IPS-18c (cell line): ENCODE measurements at regions not wholly inside any gene's neighbourhood (a gene's known extent, or its start where the extent isn't known, plus 50 kb on each side); places are given as distances from the start of the nearest gene placed in this dataset.
"Not testable (repeated sequence)": the region's sequence is repeated elsewhere in the genome, so short reads cannot be mapped to it uniquely, and the experiment has no call there.

Source experiments
- H3K4me3 ChIP-seq: 2 replicates; pipeline ENCODE4 v1.7.0; 2013; ENCODE audit warnings: low read depth, mild to moderate bottlenecking, low read length, moderate library complexity; ENCODE audit not compliant: insufficient read depth
- H3K9me3 ChIP-seq: one replicate; pipeline ENCODE4 v1.6.1; 2013; ENCODE audit warnings: mild to moderate bottlenecking, low read length, moderate library complexity; ENCODE audit not compliant: control insufficient read depth, insufficient read depth

DNA sequence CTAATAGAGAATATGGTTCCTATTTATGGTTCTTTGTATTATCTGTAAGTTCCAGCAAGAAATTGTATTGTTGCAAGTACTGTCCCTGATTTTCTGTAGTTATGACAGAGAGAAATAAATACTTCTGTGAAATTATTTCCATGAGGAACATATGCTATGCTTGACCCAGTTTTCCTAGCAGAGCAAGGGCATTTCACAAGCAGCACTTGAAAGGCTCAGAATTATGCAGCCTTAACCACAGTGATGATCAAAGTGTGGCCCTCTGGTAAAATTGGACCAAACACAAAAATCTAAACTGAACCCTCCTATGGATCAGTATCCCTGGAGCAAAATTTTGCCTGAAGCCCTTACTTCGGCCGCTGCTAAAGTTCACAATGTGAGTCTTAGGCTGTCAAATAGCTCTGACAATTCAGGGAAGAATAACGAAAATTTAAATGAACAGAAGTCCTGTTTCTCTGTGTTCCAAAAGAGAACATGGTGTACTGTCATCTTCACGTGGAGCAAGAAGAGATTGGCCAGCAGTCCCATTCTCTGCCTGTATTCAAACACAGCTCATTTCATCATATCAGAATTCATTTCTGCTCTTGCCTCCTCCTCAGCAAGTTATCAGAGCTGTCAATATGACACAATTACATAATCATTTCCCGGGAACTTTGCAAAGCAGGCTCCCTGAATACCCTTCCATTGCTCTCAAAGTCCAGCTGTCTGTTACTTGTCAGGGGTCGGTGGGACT, 471.9 kb downstream of the RPS29 start:
- H3K4me3 ChIP-seq: no peak overlapping the region
- H3K9me3 ChIP-seq: no peaks in the 10 kb centered on the region

DNA sequence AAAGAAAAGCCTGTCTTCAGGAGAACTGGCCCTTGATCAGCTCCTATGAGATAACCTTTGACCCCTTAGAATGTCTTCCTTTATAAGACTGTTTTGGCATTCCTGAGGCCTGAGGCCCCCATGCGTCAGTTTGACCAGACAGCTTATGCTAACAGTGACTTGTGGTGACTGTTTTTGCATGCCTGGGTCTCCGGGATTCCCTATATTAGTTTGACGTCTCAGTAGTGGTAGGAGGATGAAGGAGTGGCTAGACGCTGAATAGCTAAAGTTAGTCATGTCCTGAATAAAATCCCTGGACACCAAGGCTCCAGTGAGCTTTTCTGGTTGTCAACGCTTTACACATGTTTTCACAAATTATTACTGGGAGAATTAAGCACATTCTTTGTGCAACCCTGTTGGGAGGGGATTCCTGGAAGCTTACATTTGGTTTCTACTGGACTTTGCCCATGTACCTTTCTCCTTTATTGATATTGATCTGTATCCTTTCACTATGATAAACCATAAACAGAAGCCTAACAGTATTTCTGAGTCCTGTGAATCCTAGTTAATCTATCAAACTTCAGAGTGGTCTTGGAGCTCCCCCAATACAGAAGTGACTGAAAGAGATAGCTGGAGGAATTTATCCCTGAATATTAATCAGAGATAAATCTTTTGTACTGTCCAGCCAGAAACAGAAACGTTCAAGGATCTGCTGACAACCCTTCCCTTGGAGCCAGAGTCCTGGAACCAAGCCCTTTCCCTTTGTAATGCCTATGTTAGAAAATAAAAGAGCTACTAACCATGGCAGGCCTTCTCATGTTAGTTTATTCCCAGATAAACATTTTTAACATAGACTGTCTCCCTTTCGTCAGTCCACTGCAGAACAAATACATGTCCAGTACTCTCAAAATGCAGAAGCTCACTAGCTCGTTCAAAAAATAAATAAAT, 479.2 kb downstream of the RPS29 start:
- Histone ChIP-seq H3K9me3 (no peaks in the 10 kb centered on the region), H3K4me3 (no peak overlapping the region)

DNA sequence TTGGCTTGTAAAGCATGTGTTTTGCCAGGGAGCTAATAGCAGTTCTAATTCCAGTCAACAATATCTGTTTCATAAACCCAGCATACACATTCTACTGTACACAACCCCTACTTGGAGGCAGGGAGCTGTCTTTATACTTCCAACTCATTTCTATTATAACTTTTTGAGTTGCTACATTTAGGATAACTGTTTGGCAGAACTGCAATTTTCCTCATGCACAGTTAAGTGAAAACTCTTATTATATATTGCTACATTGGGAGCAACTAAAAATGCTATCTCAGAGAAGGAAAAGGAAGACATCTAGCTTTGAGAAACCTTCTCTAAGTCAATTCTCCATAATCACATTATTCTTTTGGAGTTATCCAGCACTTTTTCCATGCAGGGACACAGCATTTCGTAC, 480.2 kb downstream of the RPS29 start:
- H3K9me3 ChIP-seq: no peaks in the 10 kb centered on the region
- no peak overlapping the region for H3K4me3 ChIP-seq

DNA sequence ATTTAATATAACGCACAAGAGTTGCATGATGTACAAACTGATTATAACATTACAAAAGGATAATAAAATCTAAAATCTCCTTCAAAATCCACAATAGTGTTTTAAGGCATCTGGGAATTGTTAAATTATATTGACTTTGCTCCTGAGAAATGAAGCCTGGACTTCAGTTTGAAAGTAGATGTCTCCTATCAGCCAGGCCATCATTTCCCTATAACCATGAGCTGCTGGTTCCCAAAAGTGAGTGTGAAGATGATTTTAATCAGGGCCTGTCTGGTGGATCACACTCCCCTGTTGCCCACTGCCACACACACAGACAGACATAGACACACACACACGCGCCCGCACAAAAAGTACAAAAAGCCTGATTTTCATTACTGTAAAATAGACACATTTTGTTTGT, 480.7 kb downstream of the RPS29 start:
- H3K9me3 ChIP-seq: no peaks in the 10 kb centered on the region
- H3K4me3 ChIP-seq: no peak overlapping the region

DNA sequence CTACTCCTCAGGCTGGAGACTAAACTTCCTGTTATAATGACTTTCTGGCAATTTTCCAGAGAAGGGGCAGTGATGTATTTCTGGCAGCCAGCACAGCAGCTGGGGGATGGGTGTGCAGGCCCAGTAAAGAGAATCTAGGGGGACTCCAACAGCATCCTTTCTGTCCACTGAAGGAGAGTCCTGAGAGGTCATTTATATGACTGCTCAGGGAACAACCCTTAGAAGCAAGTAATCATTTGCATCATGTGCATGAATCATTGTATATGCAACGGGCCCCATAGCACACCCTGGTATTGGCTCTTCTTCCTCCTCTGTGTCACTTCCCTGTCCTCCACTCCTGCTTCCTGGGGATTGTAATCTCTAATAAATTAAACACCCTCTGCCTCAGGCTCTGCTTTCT, 493.8 kb downstream of the RPS29 start:
- Histone ChIP-seq H3K4me3 (no peak overlapping the region), H3K9me3 (peaks cover 2% of the 10 kb centered on the region)

DNA sequence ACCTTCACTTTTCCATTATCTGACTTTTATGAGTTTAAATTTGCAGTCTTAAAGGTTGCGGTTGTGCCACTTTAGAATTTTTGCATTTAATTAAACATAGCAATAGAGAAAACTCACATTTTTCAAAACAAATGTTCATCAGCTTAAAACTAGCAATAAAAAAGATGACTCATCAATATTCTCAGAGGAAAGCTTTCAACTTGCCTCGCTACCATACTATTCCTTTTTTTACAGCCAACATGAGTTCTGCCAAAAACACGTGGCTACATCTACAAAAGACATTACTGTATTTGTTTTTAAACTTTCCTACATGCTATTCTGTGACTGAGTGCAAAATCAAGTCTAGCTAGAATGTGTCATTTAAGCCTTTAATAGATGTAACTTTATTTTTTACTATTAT, 497.1 kb downstream of the RPS29 start:
- no peaks in the 10 kb centered on the region for H3K9me3 ChIP-seq
- H3K4me3 ChIP-seq: no peak overlapping the region

DNA sequence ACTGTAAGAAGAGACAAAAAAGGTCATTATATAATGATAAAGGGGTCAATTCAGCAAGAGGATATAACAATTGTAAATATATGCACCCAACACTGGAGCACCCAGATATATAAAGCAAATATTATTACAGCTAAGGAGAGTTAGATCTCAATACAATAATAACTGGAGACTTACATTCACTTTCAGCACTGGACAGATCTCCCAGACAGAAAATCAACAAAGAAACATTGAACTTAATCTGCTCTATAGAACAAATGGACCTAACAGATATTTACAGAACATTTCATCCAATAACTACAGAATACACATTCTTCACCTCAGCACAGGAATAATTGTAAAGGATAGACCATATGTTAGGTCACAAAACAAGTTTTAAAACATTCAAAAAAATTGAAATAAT, 512.9 kb downstream of the RPS29 start:
- H3K9me3 ChIP-seq, H3K4me3 ChIP-seq: not testable (repeated sequence)

DNA sequence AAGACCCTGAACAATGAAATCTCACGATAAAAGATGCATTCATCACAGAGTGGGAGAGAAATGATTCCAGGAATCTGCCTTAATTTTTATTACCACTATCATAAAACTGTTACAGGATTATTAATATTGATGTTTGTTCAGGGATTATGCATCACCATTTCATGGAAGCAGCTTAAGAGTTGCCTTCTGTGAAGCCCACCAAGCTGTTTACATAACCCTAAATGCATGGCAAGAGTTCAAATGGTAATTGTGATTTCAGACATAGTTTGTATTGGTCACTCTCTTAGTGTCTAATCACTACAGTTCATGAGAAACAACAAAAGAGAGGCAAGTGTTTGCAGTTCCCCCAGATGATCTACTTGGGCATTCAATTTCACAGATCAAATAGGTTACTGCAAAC, 527.7 kb downstream of the RPS29 start:
- H3K9me3 ChIP-seq: no peaks in the 10 kb centered on the region
- H3K4me3 ChIP-seq: no peak overlapping the region

DNA sequence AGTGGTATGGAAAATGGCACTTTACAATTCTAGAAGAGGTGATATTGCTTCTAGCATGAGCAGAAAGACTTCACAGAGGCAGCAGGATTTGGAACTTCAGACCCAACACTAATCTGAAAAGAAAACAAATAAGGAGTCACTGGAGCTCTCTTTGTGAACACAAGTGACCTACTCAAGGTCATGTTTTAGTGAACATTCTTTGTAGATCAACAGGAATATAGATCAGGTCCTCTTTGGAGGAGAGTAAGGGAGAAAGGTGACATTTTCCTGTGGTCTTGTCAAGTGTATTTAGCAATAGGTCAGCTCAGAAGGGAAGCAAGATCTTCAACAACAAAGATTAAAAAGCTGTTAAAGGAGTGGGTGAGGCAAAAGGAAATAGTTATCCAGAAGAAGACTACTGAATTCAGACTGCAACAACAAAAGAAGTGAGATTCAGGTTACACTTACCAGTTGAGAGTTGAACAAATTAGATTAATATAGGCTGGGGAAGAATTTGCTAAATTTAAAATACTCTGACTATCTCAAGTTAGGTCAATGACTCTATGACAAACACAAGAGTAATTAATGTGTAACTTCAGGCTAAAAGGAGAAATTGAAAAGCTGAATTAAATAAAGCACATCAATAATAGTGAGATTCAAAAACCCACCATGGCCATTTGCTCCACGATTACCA, 528.2 kb downstream of the RPS29 start:
- Histone ChIP-seq H3K4me3 (no peak overlapping the region), H3K9me3 (no peaks in the 10 kb centered on the region)

DNA sequence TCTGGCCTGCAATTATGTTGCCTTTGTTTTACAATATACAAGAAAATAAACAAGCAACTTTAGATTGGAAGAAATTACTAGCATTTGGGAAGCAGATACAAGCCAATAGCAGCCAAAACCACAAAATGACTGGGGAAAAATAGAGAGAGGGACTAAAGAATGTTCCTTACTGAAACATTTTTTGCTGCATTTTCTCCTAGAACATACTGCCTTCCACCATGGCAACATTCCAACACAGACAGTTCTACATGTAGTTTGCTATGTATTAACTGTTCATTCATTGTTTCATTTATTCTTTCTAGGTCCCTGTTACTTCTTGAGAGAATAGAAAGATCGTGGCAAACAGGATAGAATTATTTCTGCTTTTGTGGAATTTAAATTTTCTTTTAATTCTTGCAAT, 530.2 kb downstream of the RPS29 start:
- no peak overlapping the region for H3K4me3 ChIP-seq
- no peaks in the 10 kb centered on the region for H3K9me3 ChIP-seq

DNA sequence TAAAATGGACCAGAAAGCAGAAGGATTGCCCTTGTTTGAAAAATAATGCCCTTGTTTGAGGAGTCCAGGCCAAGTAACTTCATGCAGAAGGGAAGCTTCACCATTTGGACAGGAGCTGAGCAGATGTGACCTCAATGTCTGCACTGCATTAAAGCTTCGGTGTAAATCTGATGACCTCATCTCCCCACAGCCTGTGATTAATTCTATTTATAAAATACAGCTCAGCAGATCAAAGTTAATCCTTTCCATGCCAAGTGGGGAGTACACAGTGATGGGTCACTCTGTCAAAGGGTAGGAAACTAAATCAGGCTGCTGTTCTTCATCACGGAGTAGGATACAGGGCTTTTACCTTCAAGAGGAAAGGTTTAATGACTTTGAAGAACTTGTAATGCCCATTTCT, 533.7 kb downstream of the RPS29 start:
- no peaks in the 10 kb centered on the region for H3K9me3 ChIP-seq
- H3K4me3 ChIP-seq: no peak overlapping the region

DNA sequence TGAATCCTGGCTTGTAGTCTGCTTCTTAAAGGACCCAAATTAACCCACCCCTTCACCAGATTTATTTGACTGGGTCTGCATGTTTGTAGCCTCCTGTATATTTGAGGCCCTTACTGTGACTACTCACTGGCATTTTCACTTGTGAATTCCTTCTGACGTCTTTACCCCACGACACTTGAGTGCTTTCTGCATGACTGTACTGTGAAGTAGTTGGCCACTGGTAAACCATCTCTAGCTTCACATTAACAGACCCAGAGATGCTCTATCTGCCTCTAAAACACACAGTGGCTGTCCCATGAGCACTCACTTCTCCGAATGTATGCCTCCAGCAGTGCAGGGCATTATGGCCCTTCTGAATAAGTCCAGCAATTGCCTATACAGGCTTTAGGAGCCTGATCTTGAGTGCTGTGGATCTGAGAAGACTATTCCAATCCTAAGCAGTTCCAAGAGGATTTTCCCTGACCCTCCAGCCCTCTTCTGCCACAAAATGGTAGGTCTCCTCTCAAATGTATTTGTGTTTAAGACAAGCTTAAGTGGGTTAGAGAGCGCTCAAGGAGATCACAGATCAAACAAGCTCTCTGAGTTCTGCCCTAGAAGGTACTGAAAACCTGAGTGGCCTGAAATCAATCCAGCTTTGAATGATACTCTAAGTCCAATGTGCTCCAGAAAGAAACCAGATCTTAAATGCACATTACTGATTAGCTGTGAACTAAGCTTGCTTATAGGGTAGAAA, 534.7 kb downstream of the RPS29 start:
- no peaks in the 10 kb centered on the region for H3K9me3 ChIP-seq
- no peak overlapping the region for H3K4me3 ChIP-seq

DNA sequence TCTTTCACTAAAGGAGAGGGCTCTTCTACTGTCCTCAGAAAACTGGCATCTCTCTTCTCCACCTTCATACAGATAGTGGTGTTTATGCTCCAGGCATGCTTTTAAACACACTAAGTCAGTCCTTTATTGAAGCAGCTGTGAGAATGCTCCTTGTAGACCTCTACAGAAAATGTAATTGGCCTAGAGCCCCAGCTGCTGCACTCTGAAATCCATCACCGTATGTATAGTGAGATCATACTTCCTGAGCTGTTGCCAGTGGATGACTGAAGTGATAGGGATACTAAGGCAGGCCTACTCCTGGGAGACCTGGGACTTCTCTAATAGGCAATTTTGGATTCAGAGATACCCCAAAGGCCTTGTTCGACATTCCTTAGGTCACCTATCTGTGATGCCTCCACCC, 535.4 kb downstream of the RPS29 start:
- Histone ChIP-seq H3K4me3 (no peak overlapping the region), H3K9me3 (no peaks in the 10 kb centered on the region)

DNA sequence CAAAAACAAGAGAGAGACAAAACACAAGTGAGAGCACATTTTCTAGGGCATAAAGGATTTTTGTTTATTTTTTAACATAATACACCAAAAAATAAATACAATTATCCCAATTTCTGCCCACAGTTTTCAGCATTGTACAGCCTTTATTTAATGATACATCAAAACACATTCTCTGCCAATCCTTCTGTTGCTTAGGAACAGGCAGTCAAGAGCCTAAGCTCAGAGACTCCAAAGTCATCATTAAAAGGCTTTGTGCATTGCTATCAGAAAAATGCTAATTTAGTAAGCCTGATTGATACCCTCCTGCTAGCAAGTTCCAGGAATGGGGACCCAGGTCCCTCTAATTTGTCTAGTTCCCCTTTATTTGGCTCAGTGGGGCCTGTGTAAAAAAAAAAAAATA, 536.5 kb downstream of the RPS29 start:
- H3K4me3 ChIP-seq: no peak overlapping the region
- no peaks in the 10 kb centered on the region for H3K9me3 ChIP-seq

DNA sequence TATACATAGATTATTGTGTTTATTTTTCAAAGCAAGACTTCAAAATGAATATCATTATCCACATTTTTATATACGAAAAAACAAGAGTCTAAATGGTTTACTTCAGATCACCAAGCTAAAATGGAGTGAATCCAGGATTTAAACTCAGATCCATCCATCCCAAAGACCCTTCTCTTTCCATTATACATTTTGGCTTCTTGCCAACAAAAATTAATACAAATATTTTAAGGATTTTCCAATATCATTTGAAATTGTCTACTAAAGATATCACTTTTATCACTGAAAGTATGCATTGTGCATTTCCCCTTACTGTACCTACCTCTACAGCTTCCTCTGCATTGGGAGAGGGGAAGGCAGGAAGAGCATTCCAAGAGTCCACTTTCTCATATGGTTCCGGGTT, 541.2 kb downstream of the RPS29 start:
- no peak overlapping the region for H3K4me3 ChIP-seq
- H3K9me3 ChIP-seq: no peaks in the 10 kb centered on the region

DNA sequence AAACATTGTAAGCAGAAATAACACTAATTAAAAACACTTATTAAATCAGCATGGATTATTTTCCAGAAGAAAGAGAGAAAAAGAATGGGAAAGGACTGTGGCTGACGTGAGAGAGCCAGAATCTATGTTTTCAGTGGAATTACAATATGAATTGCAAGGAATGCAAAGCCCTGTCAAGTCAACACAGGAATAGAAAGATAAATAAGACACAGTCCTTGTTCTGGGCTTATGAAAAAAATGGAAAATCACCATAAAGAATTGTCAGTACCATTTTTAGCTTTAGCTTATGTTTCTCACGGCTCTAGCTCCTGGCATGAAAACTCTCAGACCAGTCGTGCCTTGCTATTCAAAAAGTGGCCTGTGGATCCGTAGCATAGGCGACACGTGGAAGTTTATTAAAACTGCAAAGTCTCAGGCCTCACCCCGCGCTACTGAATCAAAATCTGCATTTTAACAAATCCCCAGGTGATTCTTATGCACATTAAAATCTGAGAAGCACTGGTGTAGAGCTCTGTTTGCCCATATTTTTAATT, 549.1 kb downstream of the RPS29 start:
- H3K9me3 ChIP-seq: no peaks in the 10 kb centered on the region
- no peak overlapping the region for H3K4me3 ChIP-seq

DNA sequence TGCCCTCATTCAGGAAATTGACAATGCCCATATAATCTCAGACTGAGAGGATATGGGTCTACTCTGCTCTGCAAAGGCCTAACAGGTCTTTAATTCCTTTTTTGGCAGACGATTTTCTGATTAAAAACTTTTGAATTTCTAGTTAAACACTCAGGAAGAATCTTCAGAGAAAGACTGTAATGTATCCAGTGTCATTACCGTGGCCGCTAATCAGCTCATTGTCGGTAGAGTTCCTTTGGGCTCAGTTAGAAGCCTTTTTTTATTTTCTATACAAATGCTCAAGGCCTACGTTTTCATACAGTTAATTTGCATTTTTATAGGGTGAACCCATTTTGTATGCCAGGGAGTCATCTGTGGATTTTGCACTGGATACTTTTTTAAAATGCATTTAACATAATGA, 549.9 kb downstream of the RPS29 start:
- no peaks in the 10 kb centered on the region for H3K9me3 ChIP-seq
- H3K4me3 ChIP-seq: no peak overlapping the region
